ENCODE measurements at regions not wholly inside any gene's neighbourhood (a gene's known extent, or its start where the extent isn't known, plus 50 kb on each side); places are given as distances from the start of the nearest gene placed in this dataset.

- no peaks in the 10 kb centered on the region for H3K9me2 ChIP-seq (ENCODE audit: insufficient read depth)
- CTCF ChIA-PET = interaction anchor here (0.6 to 0.7 kb wide), 2 partner anchors 195 to 199 kb away, joined by 3 read pairs; no protein-coding TSS in a partner anchor
- no peaks in the 10 kb centered on the region for H3K9me3 ChIP-seq (ENCODE audit: insufficient read depth, low read depth)
- no peaks in the 10 kb centered on the region for H3K27me3 ChIP-seq (ENCODE audit: insufficient read depth, low read depth)
- no peaks in the 10 kb centered on the region for H3F3A ChIP-seq (ENCODE audit: insufficient read depth, low read depth)
- H3K4me3 ChIP-seq = no peak overlapping the region
- POLR2A ChIA-PET (ENCODE audit: unreplicated experiment) = interaction anchor here (0.7 kb wide), 1 partner anchor 1788 kb away, joined by 5 read pairs; no protein-coding TSS in a partner anchor
- DNase-seq = no peak
- H3K4me1 ChIP-seq (replicated peaks; ENCODE audit: insufficient read depth) = no peaks in the 10 kb centered on the region
- H4K20me1 ChIP-seq (ENCODE audit: insufficient read depth) = no peaks in the 10 kb centered on the region
- no peak overlapping the region for H3K4me2 ChIP-seq
- no peak for TF ChIP-seq EZH2 (IDR thresholded peaks at IDR 0.05; ENCODE audit: low read depth)
- TF ChIP-seq, protein P1, sequence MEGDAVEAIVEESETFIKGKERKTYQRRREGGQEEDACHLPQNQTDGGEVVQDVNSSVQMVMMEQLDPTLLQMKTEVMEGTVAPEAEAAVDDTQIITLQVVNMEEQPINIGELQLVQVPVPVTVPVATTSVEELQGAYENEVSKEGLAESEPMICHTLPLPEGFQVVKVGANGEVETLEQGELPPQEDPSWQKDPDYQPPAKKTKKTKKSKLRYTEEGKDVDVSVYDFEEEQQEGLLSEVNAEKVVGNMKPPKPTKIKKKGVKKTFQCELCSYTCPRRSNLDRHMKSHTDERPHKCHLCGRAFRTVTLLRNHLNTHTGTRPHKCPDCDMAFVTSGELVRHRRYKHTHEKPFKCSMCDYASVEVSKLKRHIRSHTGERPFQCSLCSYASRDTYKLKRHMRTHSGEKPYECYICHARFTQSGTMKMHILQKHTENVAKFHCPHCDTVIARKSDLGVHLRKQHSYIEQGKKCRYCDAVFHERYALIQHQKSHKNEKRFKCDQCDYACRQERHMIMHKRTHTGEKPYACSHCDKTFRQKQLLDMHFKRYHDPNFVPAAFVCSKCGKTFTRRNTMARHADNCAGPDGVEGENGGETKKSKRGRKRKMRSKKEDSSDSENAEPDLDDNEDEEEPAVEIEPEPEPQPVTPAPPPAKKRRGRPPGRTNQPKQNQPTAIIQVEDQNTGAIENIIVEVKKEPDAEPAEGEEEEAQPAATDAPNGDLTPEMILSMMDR (conservative IDR thresholded peaks at IDR 0.05) = no peak
- BruUV-seq (replicated peaks) = no TSS peak
- H3K79me2 ChIP-seq (ENCODE audit: low read depth) = no peaks in the 10 kb centered on the region
- no peaks in the 10 kb centered on the region for H3K36me3 ChIP-seq (ENCODE audit: low read depth)
- no peak overlapping the region for H3K27ac ChIP-seq
- intact Hi-C loops (cut with micrococcal nuclease; ENCODE audit: unreplicated experiment) = no loop called here
- no peak overlapping the region for H2AFZ ChIP-seq
Observed at GRCh38 chr7:115869801-115870200, 160.8 kb downstream of the TFEC start.

GRCh38 chr7:115869190-115869589, 161.4 kb downstream of the TFEC start:
- no peak for DNase-seq
- no peak for TF ChIP-seq EZH2 (IDR thresholded peaks at IDR 0.05; ENCODE audit: low read depth)
- TF ChIP-seq, protein P1 (conservative IDR thresholded peaks at IDR 0.05) = no peak
- H4K20me1 ChIP-seq (ENCODE audit: insufficient read depth) = no peaks in the 10 kb centered on the region
- H3K4me1 ChIP-seq (replicated peaks; ENCODE audit: insufficient read depth) = no peaks in the 10 kb centered on the region
- ChIA-PET POLR2A (ENCODE audit: unreplicated experiment) (no interaction called here), CTCF (interaction anchor here (0.7 kb wide), 1 partner anchor 195 kb away, joined by 3 read pairs; no protein-coding TSS in a partner anchor)
- BruUV-seq (replicated peaks) = no TSS peak
- no peaks in the 10 kb centered on the region for H3K79me2 ChIP-seq (ENCODE audit: low read depth)
- H2AFZ ChIP-seq = no peak overlapping the region
- H3K27me3 ChIP-seq (ENCODE audit: insufficient read depth, low read depth) = no peaks in the 10 kb centered on the region
- H3K4me3 ChIP-seq = no peak overlapping the region
- intact Hi-C loops (cut with micrococcal nuclease; ENCODE audit: unreplicated experiment) = no loop called here
- no peaks in the 10 kb centered on the region for H3K36me3 ChIP-seq (ENCODE audit: low read depth)
- H3K9me2 ChIP-seq (ENCODE audit: insufficient read depth) = no peaks in the 10 kb centered on the region
- no peaks in the 10 kb centered on the region for H3K9me3 ChIP-seq (ENCODE audit: insufficient read depth, low read depth)
- no peaks in the 10 kb centered on the region for H3F3A ChIP-seq (ENCODE audit: insufficient read depth, low read depth)
- H3K4me2 ChIP-seq = no peak overlapping the region
- no peak overlapping the region for H3K27ac ChIP-seq

DNA sequence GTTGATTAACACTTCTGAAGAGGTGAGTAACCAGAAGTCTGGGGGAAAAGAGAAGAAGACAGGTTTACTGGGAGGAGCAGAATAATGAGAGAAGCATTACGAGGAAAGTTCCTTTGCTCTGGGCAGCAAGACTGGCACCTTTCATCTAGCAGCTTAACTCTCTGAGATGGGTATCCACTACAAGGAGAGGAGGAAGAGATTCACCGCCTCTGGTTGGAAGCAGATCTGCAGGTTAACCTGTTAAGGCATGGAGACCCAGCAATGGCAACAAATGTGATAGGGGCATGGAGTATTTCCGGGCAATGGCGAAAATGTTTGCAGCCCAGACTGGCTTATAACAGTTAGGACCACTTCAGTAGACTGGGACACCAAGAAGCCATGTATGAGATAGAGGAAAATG, 162.2 kb downstream of the TFEC start:
- intact Hi-C loops (cut with micrococcal nuclease; ENCODE audit: unreplicated experiment) = no loop called here
- Histone ChIP-seq H3K4me2 (no peak overlapping the region), H4K20me1 (ENCODE audit: insufficient read depth) (no peaks in the 10 kb centered on the region), H3K4me3 (no peak overlapping the region), H3K36me3 (ENCODE audit: low read depth) (no peaks in the 10 kb centered on the region), H3K27ac (no peak overlapping the region), H3F3A (ENCODE audit: insufficient read depth, low read depth) (no peaks in the 10 kb centered on the region), H3K4me1 (replicated peaks; ENCODE audit: insufficient read depth) (no peaks in the 10 kb centered on the region), H3K79me2 (ENCODE audit: low read depth) (no peaks in the 10 kb centered on the region), H3K9me3 (ENCODE audit: insufficient read depth, low read depth) (no peaks in the 10 kb centered on the region), H3K9me2 (ENCODE audit: insufficient read depth) (no peaks in the 10 kb centered on the region), H3K27me3 (ENCODE audit: insufficient read depth, low read depth) (no peaks in the 10 kb centered on the region), H2AFZ (no peak overlapping the region)
- POLR2A ChIA-PET (ENCODE audit: unreplicated experiment) = no interaction called here
- DNase-seq = no peak
- BruUV-seq (replicated peaks) = no TSS peak
- TF ChIP-seq, protein P1 (conservative IDR thresholded peaks at IDR 0.05) = no peak
- TF ChIP-seq EZH2 (IDR thresholded peaks at IDR 0.05; ENCODE audit: low read depth) = no peak
- CTCF ChIA-PET = no interaction called here

Data from PC-9 (cell line).